Medulla oblongata (tissue), 1 donor: ENCODE measurements at regions not wholly inside any gene's neighbourhood (a gene's known extent, or its start where the extent isn't known, plus 50 kb on each side); places are given as distances from the start of the nearest gene placed in this dataset.
A peak's percentile ranks its signal among the peaks of the same experiment; 100 is the strongest.
"Not testable (repeated sequence)": the region's sequence is repeated elsewhere in the genome, so short reads cannot be mapped to it uniquely, and the experiment has no call there.

ENCODE experiments used
- DNase-seq: peaks from one replicate; pipeline ENCODE4 v3.0.0-alpha.2; 2015; ENCODE audit errors: extremely low spot score

- DNase-seq, result no peak
Measured at GRCh38 chr10:111565542-111565941, 488.7 kb downstream of the ADRA2A start.

GRCh38 chr10:111578076-111578475 lies 501.2 kb downstream of the ADRA2A start:
- DNase-seq, result no peak

- DNase-seq, result no peak
Measured at GRCh38 chr10:111579473-111579872, 502.6 kb downstream of the ADRA2A start.

GRCh38 chr10:111590703-111591102 lies 513.9 kb downstream of the ADRA2A start:
- DNase-seq, result no peak

GRCh38 chr10:111593578-111593977 lies 516.7 kb downstream of the ADRA2A start:
- no peak for DNase-seq

- DNase-seq, result no peak
Measured at GRCh38 chr10:111595173-111595572, 518.3 kb downstream of the ADRA2A start.

GRCh38 chr10:111598433-111599059 lies 521.7 kb downstream of the ADRA2A start:
- peak; percentile 78 for DNase-seq

GRCh38 chr10:111599943-111600342 lies 523.1 kb downstream of the ADRA2A start:
- DNase-seq, result no peak

GRCh38 chr10:111600772-111601171 lies 523.9 kb downstream of the ADRA2A start:
- peak; percentile 85 for DNase-seq

- no peak for DNase-seq
Measured at GRCh38 chr10:111612273-111612672, 535.4 kb downstream of the ADRA2A start.

- no peak for DNase-seq
Measured at GRCh38 chr10:111634191-111634590, 549.4 kb downstream of the GPAM start.

GRCh38 chr10:111646021-111646420 lies 537.5 kb downstream of the GPAM start:
- no peak for DNase-seq

GRCh38 chr10:111648046-111648445 lies 535.5 kb downstream of the GPAM start:
- DNase-seq, result no peak

GRCh38 chr10:111649080-111649479 lies 534.5 kb downstream of the GPAM start:
- not testable (repeated sequence) for DNase-seq

- DNase-seq, result no peak
Measured at GRCh38 chr10:111650088-111650487, 533.5 kb downstream of the GPAM start.

- no peak for DNase-seq
Measured at GRCh38 chr10:111656066-111656465, 527.5 kb downstream of the GPAM start.

- no peak for DNase-seq
Measured at GRCh38 chr10:111677759-111678158, 505.8 kb downstream of the GPAM start.

GRCh38 chr10:111686796-111687195 lies 496.8 kb downstream of the GPAM start:
- no peak for DNase-seq

- DNase-seq, result no peak
Measured at GRCh38 chr10:111698711-111699110, 484.9 kb downstream of the GPAM start.

GRCh38 chr10:111703986-111704385 lies 479.6 kb downstream of the GPAM start:
- no peak for DNase-seq

GRCh38 chr10:111705021-111705420 lies 478.5 kb downstream of the GPAM start:
- no peak for DNase-seq

GRCh38 chr10:111706331-111706730 lies 477.2 kb downstream of the GPAM start:
- no peak for DNase-seq

GRCh38 chr10:111707076-111707475 lies 476.5 kb downstream of the GPAM start:
- DNase-seq, result no peak

- no peak for DNase-seq
Measured at GRCh38 chr10:111709603-111710002, 474.0 kb downstream of the GPAM start.
